GM12878 (cell line): ENCODE measurements at regions not wholly inside any gene's neighbourhood (a gene's known extent, or its start where the extent isn't known, plus 50 kb on each side); places are given as distances from the start of the nearest gene placed in this dataset.

Source experiments
- ATAC-seq: fragments of 200-7000 bp; cut with Tn5 transposase; 3 replicates; pipeline ENCODE4 v1.9.1; 2020; ENCODE audit warnings: mild to moderate bottlenecking, moderate library complexity
- BruUV-seq: library from RNA; stranded (reverse); fragments of 400-500 nt; replicated peaks from 2 replicates; lab custom pipeline; 2021; lab: Mats Ljungman, UMichigan
- CTCF ChIA-PET: fragments of 300-600 bp; sonication (Branson Sonifier 250); formaldehyde crosslinking; extraction: SDS; loops from one replicate; lab custom pipeline; 2021; ENCODE audit warnings: inconsistent platforms; lab: Yijun Ruan, JAX
- POLR2A ChIA-PET: fragments of 350-600 bp; formaldehyde crosslinking; extraction: SDS; loops from one replicate; lab custom pipeline; 2021; ENCODE audit warnings: inconsistent platforms; lab: Charles Lee
- RAD21 ChIA-PET: fragments of 300-600 bp; sonication (Branson Sonifier 250); formaldehyde crosslinking; loops from one replicate; lab custom pipeline; 2023; ENCODE audit warnings: antibody characterized with exemption; ENCODE audit not compliant: unreplicated experiment; lab: Charles Lee
- SMC1A ChIA-PET: fragments of 300-600 bp; sonication (Branson Sonifier 250); formaldehyde crosslinking; loops from one replicate; lab custom pipeline; 2023; ENCODE audit not compliant: unreplicated experiment, uncharacterized antibody; lab: Charles Lee
- DNase-seq: peaks from one replicate; pipeline ENCODE4 v3.0.0-alpha.2; 2011; ENCODE audit warnings: low read depth, low spot score
- FAIRE-seq: peaks from 3 replicates; lab custom pipeline; 2011; peaks lifted over from hg19 to GRCh38; lab: Jason Lieb, UNC
- H2AFZ ChIP-seq: 2 replicates; pipeline ENCODE4 v1.6.0; 2011; ENCODE audit warnings: low read depth, low read length, control low read depth; ENCODE audit not compliant: control insufficient read depth
- H3K27ac ChIP-seq: 2 replicates; pipeline ENCODE4 v1.5.1; 2011; ENCODE audit warnings: control low read depth; ENCODE audit not compliant: control insufficient read depth, insufficient read depth
- H3K27me3 ChIP-seq, 2 experiments: replicated peaks in 1 of 2; 2 replicates each; pipeline versions ENCODE4 v1.6.0 to v1.6.1; 2011; ENCODE audit warnings: low read length in 1 of 2; ENCODE audit not compliant: control insufficient read depth in 2 of 2, insufficient read depth in 2 of 2
- H3K36me3 ChIP-seq, 2 experiments: 2 replicates each; pipeline ENCODE4 v1.5.1; 2011; ENCODE audit warnings: low read length in 1 of 2; ENCODE audit not compliant: control insufficient read depth in 2 of 2, insufficient read depth in 2 of 2
- H3K4me1 ChIP-seq: 2 replicates; pipeline ENCODE4 v1.6.1; 2011; ENCODE audit warnings: mild to moderate bottlenecking, low read length, moderate library complexity, mixed read lengths; ENCODE audit not compliant: control insufficient read depth, insufficient read depth
- H3K4me2 ChIP-seq: 2 replicates; pipeline ENCODE4 v1.6.0; 2011; ENCODE audit warnings: control low read depth; ENCODE audit not compliant: control insufficient read depth, insufficient read depth
- H3K4me3 ChIP-seq: fragments of 200-600 bp; sonication (generic); 2 replicates; pipeline ENCODE4 v1.5.1; 2016
- H3K79me2 ChIP-seq: 2 replicates; pipeline ENCODE4 v1.6.0; 2011; ENCODE audit warnings: low read length; ENCODE audit not compliant: control insufficient read depth, insufficient read depth
- H3K9ac ChIP-seq: 2 replicates; pipeline ENCODE4 v1.8.0; 2011; ENCODE audit warnings: low read length, control low read depth, mixed read lengths; ENCODE audit not compliant: control insufficient read depth, insufficient read depth
- H3K9me3 ChIP-seq: replicated peaks from 3 replicates; pipeline ENCODE4 v1.5.1; 2011; ENCODE audit warnings: mild to moderate bottlenecking, low read length; ENCODE audit not compliant: control insufficient read depth, insufficient read depth
- H4K20me1 ChIP-seq: 2 replicates; pipeline ENCODE4 v1.6.0; 2011; ENCODE audit not compliant: control insufficient read depth, insufficient read depth
- BHLHE40 ChIP-seq, 2 experiments: fragments of 450-650 bp in 1 of 2; IDR thresholded peaks; 2 replicates each; pipeline ENCODE4 v1.6.1; 2011 to 2017; ENCODE audit warnings: low read depth in 2 of 2, borderline replicate concordance in 1 of 2, improper control_type of control experiment in 1 of 2, low read length in 1 of 2, mild to moderate bottlenecking in 1 of 2
- BMI1 ChIP-seq: fragments of 450-650 bp; IDR thresholded peaks from 2 replicates; pipeline ENCODE4 v1.6.1; 2016; ENCODE audit warnings: mild to moderate bottlenecking, moderate library complexity, borderline replicate concordance
- BRCA1 ChIP-seq: IDR thresholded peaks from 2 replicates; pipeline ENCODE4 v1.6.1; 2011; ENCODE audit warnings: low read depth, low read length, improper control_type of control experiment
- EP300 ChIP-seq, 2 experiments: fragments of 150-350 bp in 1 of 2; IDR thresholded peaks; 2 replicates each; pipeline ENCODE4 v1.6.1; 2011 to 2012; ENCODE audit warnings: low read depth in 2 of 2, low read length in 2 of 2, borderline replicate concordance in 1 of 2, improper control_type of control experiment in 1 of 2, inconsistent platforms in 1 of 2; ENCODE audit not compliant: control insufficient read depth in 1 of 2
- EZH2 ChIP-seq: IDR thresholded peaks from 2 replicates; pipeline ENCODE4 v1.6.1; 2012; ENCODE audit warnings: low read depth, mild to moderate bottlenecking, control low read depth, inconsistent platforms, low read length, borderline replicate concordance; ENCODE audit not compliant: control insufficient read depth
- HDAC6 ChIP-seq: fragments of 200-600 bp; sonication (generic); IDR thresholded peaks from one replicate; pipeline ENCODE4 v1.8.0; 2017; ENCODE audit warnings: antibody characterized with exemption; ENCODE audit not compliant: unreplicated experiment
- KLF5 ChIP-seq: fragments of 450-650 bp; IDR thresholded peaks from 2 replicates; pipeline ENCODE4 v1.6.1; 2014; ENCODE audit warnings: mild to moderate bottlenecking; ENCODE audit not compliant: partially characterized antibody
- LARP7 ChIP-seq: fragments of 450-650 bp; IDR thresholded peaks from 2 replicates; pipeline ENCODE4 v1.6.1; 2017; ENCODE audit warnings: mild to moderate bottlenecking
- MYB ChIP-seq: fragments of 150-350 bp; IDR thresholded peaks from 2 replicates; pipeline ENCODE4 v1.6.1; 2014; ENCODE audit warnings: mild to moderate bottlenecking, low read depth, low read length, borderline replicate concordance
- PAX5 ChIP-seq: IDR thresholded peaks from 2 replicates; pipeline ENCODE4 v1.6.1; 2011; ENCODE audit warnings: low read depth, low read length, borderline replicate concordance
- ZNF24 ChIP-seq: fragments of 450-650 bp; IDR thresholded peaks from 2 replicates; pipeline ENCODE4 v1.6.1; 2017; ENCODE audit warnings: antibody characterized with exemption, mild to moderate bottlenecking
- WGBS: methylation state at CpG from one replicate; pipeline ENCODE4 v1.1.6; 2016; ENCODE audit warnings: low lambda C conversion rate; ENCODE audit not compliant: insufficient replicate concordance, insufficient coverage; ENCODE audit errors: missing lambda C conversion rate; 5-methylcytosine and 5-hydroxymethylcytosine counted together
- in situ Hi-C: fragments of 300-500 bp; cut with MboI; formaldehyde crosslinking; loops from 9 replicates; pipeline ENCODE4 v1.14.3; 2018; ENCODE audit warnings: mixed read lengths
- intact Hi-C: fragments of 100-400 bp; cut with micrococcal nuclease; formaldehyde crosslinking; loops from one replicate; pipeline ENCODE4 v1.14.2; 2022; ENCODE audit not compliant: unreplicated experiment

GRCh38 chr5:68732251-68732650, 361.6 kb upstream of the SLC30A5 start:
- SMC1A ChIA-PET, result interaction anchor here (0.7 to 1.2 kb wide), 2 partner anchors 23 to 176 kb away, joined by 3 read pairs; no protein-coding TSS in a partner anchor
- no TSS peak for BruUV-seq
- H3K36me3 ChIP-seq, result no peaks in the 10 kb centered on the region
- H3K4me1 ChIP-seq, result no peaks in the 10 kb centered on the region
- RAD21 ChIA-PET, result no interaction called here
- in situ Hi-C loops (no loop called here), intact Hi-C loops (no loop called here)
- H3K9me3 ChIP-seq, result no peaks in the 10 kb centered on the region
- H3K4me2 ChIP-seq, result no peak overlapping the region
- DNase-seq (no peak), ATAC-seq (no peak), FAIRE-seq (no peak)
- TF ChIP-seq EP300 (IDR thresholded peaks at IDR 0.05; ENCODE audit: borderline replicate concordance in 1 of 2, control insufficient read depth in 1 of 2, low read depth in 2 of 2, low read length in 2 of 2), result no peak
- TF ChIP-seq ZNF24, result no peak
- TF ChIP-seq HDAC6, result no peak
- TF ChIP-seq MYB, result no peak
- TF ChIP-seq BRCA1, result no peak
- TF ChIP-seq LARP7, result no peak
- TF ChIP-seq BMI1, result no peak
- H4K20me1 ChIP-seq, result no peaks in the 10 kb centered on the region
- POLR2A ChIA-PET, result no interaction called here
- no peak overlapping the region for H2AFZ ChIP-seq
- H3K9ac ChIP-seq, result no peak overlapping the region
- H3K4me3 ChIP-seq, result no peak overlapping the region
- H3K27me3 ChIP-seq, result no peaks in the 10 kb centered on the region
- CTCF ChIA-PET, result no interaction called here
- H3K79me2 ChIP-seq, result no peaks in the 10 kb centered on the region
- H3K27ac ChIP-seq, result no peak overlapping the region

- no peak overlapping the region for H3K4me2 ChIP-seq
- H3K36me3 ChIP-seq, result no peaks in the 10 kb centered on the region
- POLR2A ChIA-PET, result no interaction called here
- DNase-seq, result no peak
- 64% methylated on average over 4 of the region's 4 CpGs for WGBS
- no peak overlapping the region for H2AFZ ChIP-seq
- SMC1A ChIA-PET, result no interaction called here
- no peaks in the 10 kb centered on the region for H3K9me3 ChIP-seq
- intact Hi-C loops (no loop called here), in situ Hi-C loops (no loop called here)
- H3K79me2 ChIP-seq, result no peaks in the 10 kb centered on the region
- CTCF ChIA-PET, result no interaction called here
- BruUV-seq, result no TSS peak
- H3K27me3 ChIP-seq, result no peaks in the 10 kb centered on the region
- RAD21 ChIA-PET, result no interaction called here
- TF ChIP-seq EZH2 (no peak), KLF5 (no peak), BHLHE40 (IDR thresholded peaks at IDR 0.05; ENCODE audit: borderline replicate concordance in 1 of 2, low read depth in 2 of 2, low read length in 1 of 2) (no peak), PAX5 (no peak)
- no peaks in the 10 kb centered on the region for H3K4me1 ChIP-seq
- no peak overlapping the region for H3K9ac ChIP-seq
- ATAC-seq, result no peak
- no peak overlapping the region for H3K27ac ChIP-seq
- no peak for FAIRE-seq
- no peak overlapping the region for H3K4me3 ChIP-seq
- H4K20me1 ChIP-seq, result no peaks in the 10 kb centered on the region
Observed at GRCh38 chr5:68734781-68735180, 359.0 kb upstream of the SLC30A5 start.
